G401 (cell line): ENCODE measurements at regions not wholly inside any gene's neighbourhood (a gene's known extent, or its start where the extent isn't known, plus 50 kb on each side); places are given as distances from the start of the nearest gene placed in this dataset.
"Not testable (repeated sequence)": the region's sequence is repeated elsewhere in the genome, so short reads cannot be mapped to it uniquely, and the experiment has no call there.

Experiments used
- DNase-seq: peaks from one replicate; pipeline ENCODE4 v3.0.0-alpha.2; 2015; ENCODE audit warnings: low spot score
- in situ Hi-C: cut with HindIII; loops from 2 replicates; pipeline ENCODE4 v1.10.0; 2016; ENCODE audit warnings: low sequenced_read_pairs, mixed read lengths

- in situ Hi-C loops = no loop called here
Observed at GRCh38 chr17:68676856-68677255, 75.7 kb upstream of the FAM20A start.

GRCh38 chr17:68675723-68676122, 74.6 kb upstream of the FAM20A start:
- DNase-seq = no peak
- in situ Hi-C loops = no loop called here

More at GRCh38 chr17:68676856-68677255, 75.7 kb upstream of the FAM20A start:
- no peak for DNase-seq

- no peak for DNase-seq
- in situ Hi-C loops = no loop called here
Observed at GRCh38 chr17:68674029-68674925, 73.1 kb upstream of the FAM20A start.

GRCh38 chr17:68670967-68671693, 70.0 kb upstream of the FAM20A start:
- no peak for DNase-seq
- in situ Hi-C loops = no loop called here

- in situ Hi-C loops, DNase-seq: not testable (repeated sequence)
Observed at GRCh38 chr17:68666438-68666837, 65.3 kb upstream of the FAM20A start.

- no peak for DNase-seq
- in situ Hi-C loops = no loop called here
Observed at GRCh38 chr17:68665373-68665772, 64.2 kb upstream of the FAM20A start.

- DNase-seq = no peak
- in situ Hi-C loops = no loop called here
Observed at GRCh38 chr17:68662479-68662878, 61.3 kb upstream of the FAM20A start.

- no peak for DNase-seq
- in situ Hi-C loops = no loop called here
Observed at GRCh38 chr17:68662037-68662432, 60.9 kb upstream of the FAM20A start.

GRCh38 chr17:68661265-68662036, 60.3 kb upstream of the FAM20A start:
- DNase-seq = no peak
- in situ Hi-C loops = no loop called here

- no peak for DNase-seq
- in situ Hi-C loops = no loop called here
Observed at GRCh38 chr17:68660302-68660701, 59.1 kb upstream of the FAM20A start.

- in situ Hi-C loops = no loop called here
Observed at GRCh38 chr17:68658999-68659780, 58.0 kb upstream of the FAM20A start.

GRCh38 chr17:68657576-68657975, 56.4 kb upstream of the FAM20A start:
- DNase-seq = no peak
- in situ Hi-C loops = no loop called here

More at GRCh38 chr17:68658999-68659780, 58.0 kb upstream of the FAM20A start:
- DNase-seq = no peak

- no peak for DNase-seq
- in situ Hi-C loops = no loop called here
Observed at GRCh38 chr17:68657166-68657565, 56.0 kb upstream of the FAM20A start.

GRCh38 chr17:68656666-68657065, 55.5 kb upstream of the FAM20A start:
- no peak for DNase-seq
- in situ Hi-C loops = no loop called here
